ENCODE measurements at regions not wholly inside any gene's neighbourhood (a gene's known extent, or its start where the extent isn't known, plus 50 kb on each side); places are given as distances from the start of the nearest gene placed in this dataset.

GRCh38 chr16:85486256-85486915 lies 126.7 kb upstream of the GSE1 start:
- no peak for TF ChIP-seq CTCF (IDR thresholded peaks at IDR 0.05 in 4 of 5, conservative IDR thresholded peaks at IDR 0.05 in 1 of 5)
- no peak for TF ChIP-seq POLR2A (IDR thresholded peaks at IDR 0.05)
